ENCODE measurements at regions not wholly inside any gene's neighbourhood (a gene's known extent, or its start where the extent isn't known, plus 50 kb on each side); places are given as distances from the start of the nearest gene placed in this dataset.
"Not testable (repeated sequence)": the region's sequence is repeated elsewhere in the genome, so short reads cannot be mapped to it uniquely, and the experiment has no call there.

DNA sequence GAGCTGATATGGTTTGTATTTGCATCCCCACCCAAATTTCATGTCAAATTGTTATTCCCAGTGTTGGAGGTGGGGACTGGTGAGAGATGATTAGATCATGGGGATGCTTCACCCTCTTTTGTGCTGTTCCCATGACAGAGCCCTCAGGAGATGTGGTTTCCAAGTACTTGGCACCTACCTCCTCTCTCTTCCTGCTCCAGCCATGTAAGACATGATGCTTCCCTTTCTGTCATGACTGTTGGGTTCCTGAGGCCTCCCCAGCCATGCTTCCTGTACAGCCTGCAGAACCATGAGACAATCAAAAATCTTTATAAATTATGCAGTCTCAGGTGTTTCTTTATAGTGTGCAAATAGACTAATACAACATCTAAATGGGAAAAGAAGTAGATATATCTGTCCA lies 754.5 kb downstream of the TMEM121 start:
- no peak for ATAC-seq
- Histone ChIP-seq H3K36me3 (no peaks in the 10 kb centered on the region), H3K9me3 (no peaks in the 10 kb centered on the region), H3K4me1 (no peaks in the 10 kb centered on the region), H3K27ac (no peak overlapping the region), H3K4me3 (no peak overlapping the region), H3K27me3 (ENCODE audit: low read depth) (peaks cover 23% of the 10 kb centered on the region)
- intact Hi-C loops (cut with DNase I) = no loop called here
- DNase-seq = no peak
- TF ChIP-seq, protein P1, sequence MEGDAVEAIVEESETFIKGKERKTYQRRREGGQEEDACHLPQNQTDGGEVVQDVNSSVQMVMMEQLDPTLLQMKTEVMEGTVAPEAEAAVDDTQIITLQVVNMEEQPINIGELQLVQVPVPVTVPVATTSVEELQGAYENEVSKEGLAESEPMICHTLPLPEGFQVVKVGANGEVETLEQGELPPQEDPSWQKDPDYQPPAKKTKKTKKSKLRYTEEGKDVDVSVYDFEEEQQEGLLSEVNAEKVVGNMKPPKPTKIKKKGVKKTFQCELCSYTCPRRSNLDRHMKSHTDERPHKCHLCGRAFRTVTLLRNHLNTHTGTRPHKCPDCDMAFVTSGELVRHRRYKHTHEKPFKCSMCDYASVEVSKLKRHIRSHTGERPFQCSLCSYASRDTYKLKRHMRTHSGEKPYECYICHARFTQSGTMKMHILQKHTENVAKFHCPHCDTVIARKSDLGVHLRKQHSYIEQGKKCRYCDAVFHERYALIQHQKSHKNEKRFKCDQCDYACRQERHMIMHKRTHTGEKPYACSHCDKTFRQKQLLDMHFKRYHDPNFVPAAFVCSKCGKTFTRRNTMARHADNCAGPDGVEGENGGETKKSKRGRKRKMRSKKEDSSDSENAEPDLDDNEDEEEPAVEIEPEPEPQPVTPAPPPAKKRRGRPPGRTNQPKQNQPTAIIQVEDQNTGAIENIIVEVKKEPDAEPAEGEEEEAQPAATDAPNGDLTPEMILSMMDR (IDR thresholded peaks at IDR 0.05) = no peak

DNA sequence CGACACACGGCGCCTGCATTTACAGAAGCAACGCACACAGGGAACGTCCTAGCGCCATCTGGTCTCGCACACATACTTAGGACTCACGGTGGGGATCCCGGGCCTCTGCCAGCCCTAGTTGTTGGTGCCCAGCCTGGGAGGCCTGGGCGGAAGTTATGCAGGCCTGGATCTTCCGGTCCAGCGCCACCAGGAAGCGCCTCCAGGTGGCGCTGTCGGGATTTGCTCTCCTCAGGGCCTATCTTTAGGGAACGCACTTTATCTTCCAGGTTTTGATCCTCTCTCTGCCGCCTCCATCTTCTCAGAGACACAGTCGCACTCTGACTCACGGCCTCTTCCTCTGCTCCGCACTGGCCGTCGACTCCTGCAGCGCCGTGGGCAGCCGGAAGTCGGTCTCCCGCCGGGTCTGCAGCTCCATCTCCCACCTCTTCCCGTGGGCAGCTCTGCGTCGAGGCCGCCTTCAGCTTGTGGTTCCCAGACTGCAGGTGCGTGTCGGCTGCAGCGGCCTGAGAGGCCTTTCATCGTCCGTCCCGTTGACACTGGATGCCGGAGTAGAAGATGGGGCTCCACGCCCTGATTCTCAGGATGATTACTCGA lies 760.4 kb downstream of the TMEM121 start:
- Histone ChIP-seq H3K36me3 (no peaks in the 10 kb centered on the region), H3K4me3 (no peak overlapping the region), H3K9me3 (no peaks in the 10 kb centered on the region), H3K4me1 (no peaks in the 10 kb centered on the region), H3K27ac (no peak overlapping the region), H3K27me3 (ENCODE audit: low read depth) (peaks cover 9% of the 10 kb centered on the region)
- no peak for DNase-seq
- ATAC-seq = no peak
- intact Hi-C loops (cut with DNase I) = no loop called here
- TF ChIP-seq, protein P1 (IDR thresholded peaks at IDR 0.05) = peak; percentile 36

DNA sequence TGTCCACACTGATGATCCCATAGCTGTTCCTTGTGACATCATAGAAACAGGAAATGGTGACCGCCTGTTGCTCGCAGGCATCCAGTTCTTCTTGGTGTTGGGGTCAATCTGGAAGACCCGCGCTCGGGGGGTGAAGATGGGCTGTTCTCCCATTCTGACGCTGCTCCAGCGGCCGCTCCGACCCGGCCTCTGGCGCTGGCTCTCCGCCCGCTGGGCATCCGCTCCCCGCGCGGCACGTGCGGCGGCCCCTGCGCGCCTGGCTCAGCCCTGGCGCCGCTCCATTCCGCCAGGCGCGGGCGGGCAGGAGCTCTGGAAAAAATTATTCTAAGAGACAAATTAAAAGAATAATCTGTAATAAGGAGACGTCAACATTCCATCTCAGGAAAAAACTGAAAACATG lies 761.1 kb downstream of the TMEM121 start:
- Histone ChIP-seq H3K9me3 (no peaks in the 10 kb centered on the region), H3K27ac (no peak overlapping the region), H3K27me3 (ENCODE audit: low read depth) (peaks cover 9% of the 10 kb centered on the region), H3K4me1 (no peaks in the 10 kb centered on the region), H3K36me3 (no peaks in the 10 kb centered on the region), H3K4me3 (no peak overlapping the region)
- intact Hi-C loops (cut with DNase I) = no loop called here
- no peak for DNase-seq
- TF ChIP-seq, protein P1 (IDR thresholded peaks at IDR 0.05) = no peak
- no peak for ATAC-seq

DNA sequence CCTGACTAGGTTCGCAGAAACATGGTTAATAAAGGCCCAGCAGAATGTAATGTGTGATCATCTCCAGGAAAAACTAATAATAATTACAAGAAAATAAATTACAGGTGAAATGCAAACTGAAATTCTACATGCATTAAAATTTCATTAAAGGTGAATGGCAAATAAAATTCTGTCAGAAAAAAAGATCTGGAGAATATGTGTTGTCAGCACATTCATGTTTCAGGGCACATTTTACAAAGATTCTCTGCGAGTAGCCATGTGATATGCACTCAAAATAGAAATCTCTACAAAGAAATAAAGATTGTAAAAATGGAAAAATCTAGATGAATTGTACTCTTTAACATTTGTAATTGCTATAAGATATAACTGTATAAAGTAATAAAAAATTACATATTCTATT lies 765.2 kb downstream of the TMEM121 start:
- DNase-seq (no peak), ATAC-seq (no peak)
- TF ChIP-seq, protein P1 (IDR thresholded peaks at IDR 0.05) = no peak
- Histone ChIP-seq H3K27me3 (ENCODE audit: low read depth) (peaks cover 14% of the 10 kb centered on the region), H3K9me3 (no peaks in the 10 kb centered on the region), H3K4me1 (no peaks in the 10 kb centered on the region), H3K36me3 (no peaks in the 10 kb centered on the region), H3K4me3 (no peak overlapping the region), H3K27ac (no peak overlapping the region)
- intact Hi-C loops (cut with DNase I) = no loop called here

DNA sequence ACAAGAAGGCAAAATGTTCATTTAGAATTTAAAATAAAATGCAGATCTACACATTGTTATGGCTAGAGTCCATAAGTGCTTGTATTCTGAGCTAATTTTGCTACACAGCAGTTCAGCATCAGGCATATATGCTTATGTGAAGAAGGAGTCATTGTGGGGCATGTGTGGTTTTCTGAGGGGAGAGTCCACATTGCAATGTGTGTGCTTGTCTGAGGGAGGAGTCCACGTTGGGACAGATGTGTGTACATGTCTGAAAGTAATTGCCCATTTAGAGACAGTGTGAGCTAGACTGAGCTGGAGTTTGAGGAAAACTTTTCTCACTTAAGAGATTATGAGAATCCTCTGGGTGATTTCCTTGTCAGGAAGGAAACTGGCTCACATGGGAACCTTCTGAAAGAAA lies 767.9 kb downstream of the TMEM121 start:
- Histone ChIP-seq H3K9me3 (no peaks in the 10 kb centered on the region), H3K27me3 (ENCODE audit: low read depth) (peaks cover 5% of the 10 kb centered on the region), H3K4me3 (no peak overlapping the region), H3K27ac (no peak overlapping the region), H3K4me1 (no peaks in the 10 kb centered on the region), H3K36me3 (no peaks in the 10 kb centered on the region)
- ATAC-seq = no peak
- intact Hi-C loops (cut with DNase I) = no loop called here
- no peak for DNase-seq
- TF ChIP-seq, protein P1 (IDR thresholded peaks at IDR 0.05) = no peak

DNA sequence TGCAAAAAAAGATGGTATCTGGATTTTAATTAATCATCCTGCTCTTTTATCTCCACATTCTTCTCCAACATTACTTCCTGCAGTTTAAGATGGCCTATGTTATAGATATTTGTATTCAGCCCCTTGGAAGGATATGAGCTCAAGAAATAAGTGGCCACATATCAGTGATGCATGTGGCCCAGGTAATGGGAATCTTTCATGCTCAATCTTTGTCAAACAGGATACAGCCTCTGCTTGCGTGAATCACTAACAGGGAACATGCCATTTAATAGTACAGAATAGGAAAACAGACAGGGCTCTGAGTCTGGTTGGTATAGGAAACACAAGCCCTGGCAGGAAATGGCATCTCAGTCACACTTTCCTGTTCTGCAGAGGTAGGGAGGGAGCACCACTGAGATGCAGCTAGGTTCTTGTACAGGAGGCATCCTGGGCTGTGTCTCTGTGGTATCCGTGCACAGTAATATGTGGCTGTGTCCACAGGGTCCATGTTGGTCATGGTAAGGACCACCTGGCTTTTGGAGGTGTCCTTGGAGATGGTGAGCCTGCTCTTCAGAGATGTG lies 774.6 kb downstream of the TMEM121 start:
- H3K4me1 ChIP-seq; intact Hi-C loops (cut with DNase I); H3K27ac ChIP-seq; ATAC-seq; H3K9me3 ChIP-seq; H3K36me3 ChIP-seq; H3K4me3 ChIP-seq; H3K27me3 ChIP-seq (ENCODE audit: low read depth); DNase-seq: not testable (repeated sequence)

DNA sequence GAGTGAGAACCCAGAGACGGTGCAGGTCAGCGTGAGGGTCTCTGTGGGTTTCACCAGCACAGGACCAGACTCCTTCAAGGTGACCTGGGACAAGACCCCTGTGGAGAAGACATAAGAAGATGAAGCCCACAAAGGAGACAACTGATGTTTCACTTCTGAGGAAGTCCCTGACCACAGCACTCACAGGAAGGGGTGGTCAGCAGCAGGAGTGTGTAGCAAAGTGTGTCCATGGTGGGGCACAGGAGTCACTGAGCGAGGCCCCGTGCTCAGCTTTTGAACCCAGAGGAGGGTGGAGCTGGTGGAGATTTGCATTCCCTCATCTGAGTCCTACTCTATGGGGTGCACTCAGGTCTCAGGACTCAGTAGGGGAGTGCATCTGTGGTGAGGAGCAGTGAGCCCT lies 775.2 kb downstream of the TMEM121 start:
- H3K9me3 ChIP-seq; H3K27ac ChIP-seq; H3K36me3 ChIP-seq; ATAC-seq; DNase-seq; H3K4me1 ChIP-seq; H3K4me3 ChIP-seq; H3K27me3 ChIP-seq (ENCODE audit: low read depth); intact Hi-C loops (cut with DNase I): not testable (repeated sequence)

All from lower lobe of right lung (tissue), 2 donors.